GM12878 (cell line): ENCODE measurements at regions not wholly inside any gene's neighbourhood (a gene's known extent, or its start where the extent isn't known, plus 50 kb on each side); places are given as distances from the start of the nearest gene placed in this dataset.

Experiments used
- EZH2 ChIP-seq: IDR thresholded peaks from 2 replicates; pipeline ENCODE4 v1.6.1; 2012; ENCODE audit warnings: low read depth, mild to moderate bottlenecking, control low read depth, inconsistent platforms, low read length, borderline replicate concordance; ENCODE audit not compliant: control insufficient read depth
- IKZF1 ChIP-seq: fragments of 450-650 bp; conservative IDR thresholded peaks from 2 replicates; pipeline ENCODE4 v1.6.1; 2017; ENCODE audit warnings: antibody characterized with exemption, mild to moderate bottlenecking
- MYC ChIP-seq: IDR thresholded peaks from 2 replicates; pipeline ENCODE4 v1.6.1; 2011; ENCODE audit warnings: mild to moderate bottlenecking, low read length, moderate library complexity, inconsistent platforms; ENCODE audit not compliant: insufficient read depth, insufficient replicate concordance, insufficient read length, severe bottlenecking
- SMC3 ChIP-seq: IDR thresholded peaks from 2 replicates; pipeline ENCODE4 v1.6.1; 2011; ENCODE audit warnings: low read length, improper control_type of control experiment, borderline replicate concordance
- YY1 ChIP-seq: IDR thresholded peaks from 2 replicates; pipeline ENCODE4 v1.6.1; 2011; ENCODE audit warnings: low read depth, mild to moderate bottlenecking, low read length
- TF ChIP-seq, protein P1 (sequence below): IDR thresholded peaks from 2 replicates; pipeline ENCODE4 v1.6.1; 2011; ENCODE audit warnings: mild to moderate bottlenecking, low read depth, low read length, moderate library complexity; ENCODE audit not compliant: insufficient replicate concordance
- TF ChIP-seq, protein P2 (sequence below), 3 experiments: IDR thresholded peaks in 2 of 3; conservative IDR thresholded peaks in 1 of 3; 2 replicates each; pipeline ENCODE4 v1.5.1; 2011; ENCODE audit warnings: low read depth in 3 of 3, low read length in 3 of 3, mild to moderate bottlenecking in 3 of 3, control low read depth in 2 of 3, moderate library complexity in 2 of 3, inconsistent platforms in 1 of 3, mixed read lengths in 1 of 3; ENCODE audit not compliant: control insufficient read depth in 2 of 3, insufficient read depth in 1 of 3; ENCODE audit errors: extremely low read depth in 1 of 3
- TF ChIP-seq, protein P3 (sequence below): fragments of 450-650 bp; IDR thresholded peaks from 2 replicates; pipeline ENCODE4 v1.6.1; 2018; ENCODE audit warnings: borderline replicate concordance, mild to moderate bottlenecking; ENCODE audit not compliant: partially characterized antibody

DNA sequence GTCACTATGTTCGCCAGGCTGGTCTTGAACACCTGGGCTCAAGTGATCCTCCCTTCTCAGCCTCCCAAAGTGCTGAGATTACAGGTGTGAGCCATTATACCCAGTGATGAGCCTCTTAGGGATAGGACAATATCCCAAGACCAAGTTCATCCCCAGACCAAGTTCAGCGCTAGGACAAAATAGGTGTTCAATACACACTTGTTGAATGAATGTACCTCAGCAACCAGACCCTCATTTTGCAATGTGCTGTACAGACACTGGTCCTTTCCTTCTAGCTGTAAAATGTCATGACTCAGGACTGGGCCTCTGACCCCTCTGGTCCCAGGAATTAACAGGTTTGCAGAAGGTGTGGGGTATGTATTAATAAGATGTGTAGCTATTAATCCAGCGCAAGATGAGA, 246.0 kb downstream of the TSHZ3 start:
- TF ChIP-seq, protein P1, sequence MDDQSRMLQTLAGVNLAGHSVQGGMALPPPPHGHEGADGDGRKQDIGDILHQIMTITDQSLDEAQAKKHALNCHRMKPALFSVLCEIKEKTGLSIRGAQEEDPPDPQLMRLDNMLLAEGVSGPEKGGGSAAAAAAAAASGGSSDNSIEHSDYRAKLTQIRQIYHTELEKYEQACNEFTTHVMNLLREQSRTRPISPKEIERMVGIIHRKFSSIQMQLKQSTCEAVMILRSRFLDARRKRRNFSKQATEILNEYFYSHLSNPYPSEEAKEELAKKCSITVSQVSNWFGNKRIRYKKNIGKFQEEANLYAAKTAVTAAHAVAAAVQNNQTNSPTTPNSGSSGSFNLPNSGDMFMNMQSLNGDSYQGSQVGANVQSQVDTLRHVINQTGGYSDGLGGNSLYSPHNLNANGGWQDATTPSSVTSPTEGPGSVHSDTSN: no peak
- TF ChIP-seq YY1: no peak
- no peak for TF ChIP-seq IKZF1
- TF ChIP-seq, protein P2, sequence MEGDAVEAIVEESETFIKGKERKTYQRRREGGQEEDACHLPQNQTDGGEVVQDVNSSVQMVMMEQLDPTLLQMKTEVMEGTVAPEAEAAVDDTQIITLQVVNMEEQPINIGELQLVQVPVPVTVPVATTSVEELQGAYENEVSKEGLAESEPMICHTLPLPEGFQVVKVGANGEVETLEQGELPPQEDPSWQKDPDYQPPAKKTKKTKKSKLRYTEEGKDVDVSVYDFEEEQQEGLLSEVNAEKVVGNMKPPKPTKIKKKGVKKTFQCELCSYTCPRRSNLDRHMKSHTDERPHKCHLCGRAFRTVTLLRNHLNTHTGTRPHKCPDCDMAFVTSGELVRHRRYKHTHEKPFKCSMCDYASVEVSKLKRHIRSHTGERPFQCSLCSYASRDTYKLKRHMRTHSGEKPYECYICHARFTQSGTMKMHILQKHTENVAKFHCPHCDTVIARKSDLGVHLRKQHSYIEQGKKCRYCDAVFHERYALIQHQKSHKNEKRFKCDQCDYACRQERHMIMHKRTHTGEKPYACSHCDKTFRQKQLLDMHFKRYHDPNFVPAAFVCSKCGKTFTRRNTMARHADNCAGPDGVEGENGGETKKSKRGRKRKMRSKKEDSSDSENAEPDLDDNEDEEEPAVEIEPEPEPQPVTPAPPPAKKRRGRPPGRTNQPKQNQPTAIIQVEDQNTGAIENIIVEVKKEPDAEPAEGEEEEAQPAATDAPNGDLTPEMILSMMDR (IDR thresholded peaks at IDR 0.05 in 2 of 3, conservative IDR thresholded peaks at IDR 0.05 in 1 of 3; ENCODE audit: control insufficient read depth in 2 of 3, extremely low read depth in 1 of 3, insufficient read depth in 1 of 3, low read depth in 3 of 3, low read length in 3 of 3): no peak
- TF ChIP-seq SMC3: no peak
- no peak for TF ChIP-seq EZH2
- TF ChIP-seq, protein P3, sequence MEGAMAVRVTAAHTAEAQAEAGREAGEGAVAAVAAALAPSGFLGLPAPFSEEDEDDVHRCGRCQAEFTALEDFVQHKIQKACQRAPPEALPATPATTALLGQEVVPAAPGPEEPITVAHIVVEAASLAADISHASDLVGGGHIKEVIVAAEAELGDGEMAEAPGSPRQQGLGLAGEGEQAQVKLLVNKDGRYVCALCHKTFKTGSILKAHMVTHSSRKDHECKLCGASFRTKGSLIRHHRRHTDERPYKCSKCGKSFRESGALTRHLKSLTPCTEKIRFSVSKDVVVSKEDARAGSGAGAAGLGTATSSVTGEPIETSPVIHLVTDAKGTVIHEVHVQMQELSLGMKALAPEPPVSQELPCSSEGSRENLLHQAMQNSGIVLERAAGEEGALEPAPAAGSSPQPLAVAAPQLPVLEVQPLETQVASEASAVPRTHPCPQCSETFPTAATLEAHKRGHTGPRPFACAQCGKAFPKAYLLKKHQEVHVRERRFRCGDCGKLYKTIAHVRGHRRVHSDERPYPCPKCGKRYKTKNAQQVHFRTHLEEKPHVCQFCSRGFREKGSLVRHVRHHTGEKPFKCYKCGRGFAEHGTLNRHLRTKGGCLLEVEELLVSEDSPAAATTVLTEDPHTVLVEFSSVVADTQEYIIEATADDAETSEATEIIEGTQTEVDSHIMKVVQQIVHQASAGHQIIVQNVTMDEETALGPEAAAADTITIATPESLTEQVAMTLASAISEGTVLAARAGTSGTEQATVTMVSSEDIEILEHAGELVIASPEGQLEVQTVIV: no peak
- TF ChIP-seq MYC: no peak
